ENCODE measurements at regions not wholly inside any gene's neighbourhood (a gene's known extent, or its start where the extent isn't known, plus 50 kb on each side); places are given as distances from the start of the nearest gene placed in this dataset.

GRCh38 chr15:69860321-69860720 is 237.4 kb downstream of the TLE3 start:
- no peak overlapping the region for H3K4me2 ChIP-seq (ENCODE audit: low read length)
- H3K9me3 ChIP-seq (ENCODE audit: low read length), result no peaks in the 10 kb centered on the region; the same call in 1 of the 2 replicates
- no peaks in the 10 kb centered on the region for H3K36me3 ChIP-seq (ENCODE audit: insufficient read depth, low read length)
- no peak overlapping the region for H2AFZ ChIP-seq (ENCODE audit: low read length)
- no TSS peak for BruUV-seq (replicated peaks)
- TF ChIP-seq EZH2phosphoT487 (IDR thresholded peaks at IDR 0.05; ENCODE audit: borderline replicate concordance, low read depth, low read length) (no peak), CTCF (conservative IDR thresholded peaks at IDR 0.05; ENCODE audit: low read length) (no peak)
- no peak overlapping the region for H3K27ac ChIP-seq (ENCODE audit: low read depth, low read length, poor library complexity, severe bottlenecking)
- ChIA-PET POLR2A (no interaction called here), CTCF (ENCODE audit: unreplicated experiment) (no interaction called here)
- H3K4me3 ChIP-seq (ENCODE audit: low read depth, low read length, poor library complexity, severe bottlenecking), result no peak overlapping the region
- no peak for DNase-seq (ENCODE audit: low spot score)
- no peaks in the 10 kb centered on the region for H3K79me2 ChIP-seq (ENCODE audit: insufficient read depth, low read depth, low read length)
- no peaks in the 10 kb centered on the region for H4K20me1 ChIP-seq (ENCODE audit: insufficient read depth, low read length)
- no peaks in the 10 kb centered on the region for H3K9me2 ChIP-seq (ENCODE audit: insufficient read depth, low read length)
- intact Hi-C loops (cut with micrococcal nuclease; ENCODE audit: unreplicated experiment), result no loop called here
- peaks cover 75% of the 10 kb centered on the region for H3K4me1 ChIP-seq (ENCODE audit: insufficient read depth, low read length, poor library complexity, severe bottlenecking)

GRCh38 chr15:69860921-69861320 is 236.8 kb downstream of the TLE3 start:
- ChIA-PET POLR2A (no interaction called here), CTCF (ENCODE audit: unreplicated experiment) (no interaction called here)
- Histone ChIP-seq H2AFZ (ENCODE audit: low read length) (no peak overlapping the region), H3K27ac (ENCODE audit: low read depth, low read length, poor library complexity, severe bottlenecking) (no peak overlapping the region), H3K36me3 (ENCODE audit: insufficient read depth, low read length) (no peaks in the 10 kb centered on the region), H3K4me1 (ENCODE audit: insufficient read depth, low read length, poor library complexity, severe bottlenecking) (peaks cover 76% of the 10 kb centered on the region), H3K79me2 (ENCODE audit: insufficient read depth, low read depth, low read length) (no peaks in the 10 kb centered on the region), H3K4me3 (ENCODE audit: low read depth, low read length, poor library complexity, severe bottlenecking) (no peak overlapping the region), H3K9me3 (ENCODE audit: low read length) (no peaks in the 10 kb centered on the region; the same call in 1 of the 2 replicates), H3K4me2 (ENCODE audit: low read length) (no peak overlapping the region), H3K9me2 (ENCODE audit: insufficient read depth, low read length) (no peaks in the 10 kb centered on the region), H4K20me1 (ENCODE audit: insufficient read depth, low read length) (no peaks in the 10 kb centered on the region)
- DNase-seq (ENCODE audit: low spot score), result no peak
- TF ChIP-seq CTCF (conservative IDR thresholded peaks at IDR 0.05; ENCODE audit: low read length) (no peak), EZH2phosphoT487 (IDR thresholded peaks at IDR 0.05; ENCODE audit: borderline replicate concordance, low read depth, low read length) (no peak)
- intact Hi-C loops (cut with micrococcal nuclease; ENCODE audit: unreplicated experiment), result no loop called here
- no TSS peak for BruUV-seq (replicated peaks)

- POLR2A ChIA-PET, result interaction anchor here (0.8 kb wide), 1 partner anchor 19 kb away, joined by 3 read pairs; no protein-coding TSS in a partner anchor
- Histone ChIP-seq H3K9me3 (ENCODE audit: low read length) (no peaks in the 10 kb centered on the region; the same call in 1 of the 2 replicates), H3K27ac (ENCODE audit: low read depth, low read length, poor library complexity, severe bottlenecking) (peak overlapping the region; percentile 54), H3K4me2 (ENCODE audit: low read length) (peak overlapping the region; percentile 60), H4K20me1 (ENCODE audit: insufficient read depth, low read length) (no peaks in the 10 kb centered on the region), H3K9me2 (ENCODE audit: insufficient read depth, low read length) (no peaks in the 10 kb centered on the region), H3K4me3 (ENCODE audit: low read depth, low read length, poor library complexity, severe bottlenecking) (peak overlapping the region; percentile 10), H3K36me3 (ENCODE audit: insufficient read depth, low read length) (no peaks in the 10 kb centered on the region), H2AFZ (ENCODE audit: low read length) (peak overlapping the region; percentile 64), H3K79me2 (ENCODE audit: insufficient read depth, low read depth, low read length) (no peaks in the 10 kb centered on the region), H3K4me1 (ENCODE audit: insufficient read depth, low read length, poor library complexity, severe bottlenecking) (peaks cover 70% of the 10 kb centered on the region)
- no TSS peak for BruUV-seq (replicated peaks)
- TF ChIP-seq EZH2phosphoT487 (IDR thresholded peaks at IDR 0.05; ENCODE audit: borderline replicate concordance, low read depth, low read length) (no peak), CTCF (conservative IDR thresholded peaks at IDR 0.05; ENCODE audit: low read length) (no peak)
- intact Hi-C loops (cut with micrococcal nuclease; ENCODE audit: unreplicated experiment), result no loop called here
- peak; percentile 83 for DNase-seq (ENCODE audit: low spot score)
- CTCF ChIA-PET (ENCODE audit: unreplicated experiment), result no interaction called here
These were observed 236.2 kb downstream of the TLE3 start for GRCh38 chr15:69861331-69862171.
